GM18517 (cell line): ENCODE measurements at regions not wholly inside any gene's neighbourhood (a gene's known extent, or its start where the extent isn't known, plus 50 kb on each side); places are given as distances from the start of the nearest gene placed in this dataset.
"Not testable (repeated sequence)": the region's sequence is repeated elsewhere in the genome, so short reads cannot be mapped to it uniquely, and the experiment has no call there.

ENCODE experiments used
- ATAC-seq: cut with Tn5 transposase; IDR thresholded peaks from one replicate; pipeline ENCODE4 v1.9.1; 2021; ENCODE audit warnings: mild to moderate bottlenecking, moderate library complexity; ENCODE audit not compliant: unreplicated experiment

DNA sequence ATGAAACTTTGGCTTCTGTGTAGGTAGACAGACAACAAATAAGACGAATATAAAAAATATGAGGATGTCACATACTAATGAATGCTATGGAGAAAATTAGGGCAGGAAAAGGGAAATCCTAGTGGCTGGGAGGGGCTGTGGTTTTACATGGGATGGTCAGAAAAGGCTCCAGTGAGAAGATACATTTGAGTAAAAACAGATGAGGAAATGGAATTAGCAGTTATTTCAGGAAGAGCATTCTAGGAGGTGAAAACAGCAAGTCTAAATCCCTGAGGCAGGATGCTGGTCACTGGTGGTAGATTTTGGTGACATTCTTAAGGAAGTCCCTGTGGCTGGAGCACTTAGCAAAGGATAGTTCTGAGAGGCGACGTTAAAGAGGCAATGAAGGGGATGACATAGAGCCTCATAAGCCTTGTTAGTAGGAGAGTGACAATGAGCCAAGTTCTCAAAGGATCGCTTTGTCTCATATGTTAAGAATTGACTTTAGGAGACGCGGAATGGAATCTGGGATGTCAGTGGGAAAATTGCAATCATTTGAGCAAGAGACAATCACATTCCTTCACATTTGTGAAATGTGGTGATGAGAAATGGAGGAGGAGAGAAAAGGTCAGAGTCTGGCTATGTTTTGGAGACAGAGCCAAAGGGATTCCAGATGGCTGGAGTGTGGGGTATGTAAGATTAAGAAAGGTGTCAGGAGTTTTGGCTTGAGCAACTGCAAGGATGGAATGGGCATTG, 384.7 kb upstream of the FZD8 start:
- no peak for ATAC-seq

DNA sequence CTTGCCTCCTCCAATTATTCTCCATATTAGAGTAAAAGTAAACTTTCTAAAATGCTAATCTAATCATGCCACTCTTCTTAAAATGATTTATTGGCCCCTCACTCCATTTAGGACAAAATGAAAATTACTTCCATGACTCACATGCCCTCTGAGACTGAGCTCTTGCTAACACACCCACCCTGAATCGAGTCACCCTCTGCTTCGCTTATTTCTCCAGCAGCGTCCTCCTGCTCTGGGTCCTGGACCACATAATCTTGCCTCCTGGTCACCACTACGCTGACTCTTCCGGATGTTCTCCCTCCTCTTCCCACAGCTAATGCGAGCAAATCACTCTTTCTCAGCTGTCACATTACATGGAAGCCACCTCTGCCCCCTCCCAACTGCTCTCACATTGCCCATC, 384.0 kb upstream of the FZD8 start:
- ATAC-seq, result no peak

DNA sequence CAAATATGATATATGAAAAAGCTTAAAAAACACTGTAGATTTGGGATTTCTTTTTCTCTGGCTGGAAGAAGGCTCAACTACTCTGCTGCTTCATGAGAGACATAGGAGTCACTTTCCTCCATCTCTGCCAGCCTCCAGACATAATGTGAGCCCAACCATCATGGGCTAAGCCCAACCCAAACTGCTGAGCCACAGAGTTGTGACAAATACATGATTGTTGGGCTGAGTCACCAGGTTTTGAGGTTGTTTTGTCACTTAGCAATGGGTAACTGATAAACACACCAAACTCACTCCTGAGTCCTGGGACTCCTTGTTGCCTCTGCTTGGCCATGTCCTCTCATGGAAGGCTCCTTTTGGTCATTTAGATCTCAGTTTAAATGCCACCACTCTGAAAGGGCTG, 381.8 kb upstream of the FZD8 start:
- no peak for ATAC-seq

DNA sequence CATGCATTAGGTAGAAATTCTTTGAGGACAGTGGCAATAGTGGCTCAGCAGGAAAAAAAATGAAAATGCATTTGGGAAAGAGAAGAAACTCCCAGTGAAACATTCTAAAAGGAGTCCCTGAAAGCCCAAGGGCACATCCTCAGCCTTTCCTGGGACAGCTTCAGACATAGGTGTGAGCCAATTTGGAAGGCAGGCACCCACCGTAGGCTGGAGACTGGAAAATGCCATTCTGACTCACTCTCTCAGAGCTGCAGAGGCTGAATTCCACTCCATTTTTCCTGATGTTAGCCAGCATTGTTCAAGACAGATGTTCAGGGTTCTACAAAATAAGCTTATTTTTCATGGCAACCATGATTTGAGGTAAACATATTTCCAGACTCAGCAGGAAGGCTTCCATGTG, 379.0 kb upstream of the FZD8 start:
- no peak for ATAC-seq

DNA sequence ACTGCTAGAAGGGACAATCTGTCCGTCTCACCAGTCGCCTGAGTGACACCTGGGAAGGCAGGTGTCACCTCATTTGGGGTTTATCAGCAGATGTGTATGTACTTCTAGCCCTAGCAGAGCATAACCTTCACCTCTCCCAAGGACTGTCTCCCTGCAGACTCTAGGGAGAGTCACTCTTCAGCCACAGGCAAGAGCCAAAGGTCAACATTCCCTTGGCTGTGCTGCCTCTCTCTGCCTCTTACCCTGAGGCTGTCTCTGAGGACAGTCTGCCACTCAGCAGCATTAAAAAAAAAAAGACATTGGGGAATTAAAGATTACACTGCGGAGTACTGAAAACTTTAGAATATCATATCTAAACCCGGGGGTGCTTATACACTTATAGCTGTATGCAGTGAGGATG, 377.7 kb upstream of the FZD8 start:
- no peak for ATAC-seq

DNA sequence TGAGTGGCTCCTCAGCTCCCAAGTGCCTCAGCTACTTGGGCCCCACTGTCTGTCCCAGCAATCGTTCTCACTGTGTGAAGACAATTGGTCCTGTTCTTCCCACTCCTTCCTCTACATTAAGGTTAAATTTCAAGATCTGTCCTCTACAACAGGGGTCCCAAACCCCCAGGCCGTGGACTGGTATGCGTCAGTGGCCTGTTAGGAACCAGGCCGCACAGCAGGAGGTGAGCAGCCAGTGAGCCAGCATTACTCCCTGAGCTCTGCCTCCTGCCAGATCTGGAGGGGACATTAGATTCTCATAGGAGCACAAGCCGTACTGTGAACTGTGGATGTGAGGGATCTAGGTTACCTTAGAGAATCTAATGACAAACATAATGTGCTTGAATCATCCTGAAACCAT, 376.9 kb upstream of the FZD8 start:
- no peak for ATAC-seq

DNA sequence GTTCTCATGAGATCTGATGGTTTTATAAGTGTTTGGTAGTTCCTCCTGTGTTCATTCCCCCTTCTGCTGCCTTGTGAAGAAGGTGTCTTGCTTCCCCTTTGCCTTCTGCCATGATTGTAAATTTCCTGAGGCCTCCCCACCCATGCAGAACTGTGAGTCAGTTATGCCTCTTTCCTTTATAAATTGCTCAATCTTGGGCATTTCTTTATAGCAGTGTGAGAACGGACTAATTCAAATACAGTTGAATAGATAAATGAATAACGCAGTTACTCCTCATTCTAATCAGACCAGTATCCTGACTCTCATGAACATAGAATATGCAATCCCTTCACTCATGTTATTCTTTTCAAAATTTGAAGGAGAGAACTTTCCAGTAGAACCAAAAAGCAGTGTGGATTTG, 375.0 kb upstream of the FZD8 start:
- ATAC-seq, result no peak

DNA sequence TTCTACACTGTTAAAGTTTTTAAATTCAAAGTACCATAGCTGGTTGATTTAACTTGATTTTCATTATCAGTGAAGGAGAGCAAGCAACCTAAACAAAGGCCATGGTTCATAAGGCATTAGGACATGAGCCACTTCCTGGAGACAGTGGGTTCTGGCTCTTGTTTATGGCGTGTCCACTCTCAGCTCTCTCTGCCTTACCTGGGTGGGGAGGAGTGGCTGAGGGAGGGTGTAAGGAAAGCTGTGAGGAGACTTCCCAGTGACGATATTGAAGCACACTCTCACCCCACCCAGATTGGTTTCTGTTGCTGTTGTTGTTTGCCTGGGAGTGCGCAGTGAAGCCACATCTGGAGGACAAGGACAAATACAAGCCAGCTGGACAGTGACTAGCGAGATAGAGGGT, 365.3 kb upstream of the FZD8 start:
- no peak for ATAC-seq

DNA sequence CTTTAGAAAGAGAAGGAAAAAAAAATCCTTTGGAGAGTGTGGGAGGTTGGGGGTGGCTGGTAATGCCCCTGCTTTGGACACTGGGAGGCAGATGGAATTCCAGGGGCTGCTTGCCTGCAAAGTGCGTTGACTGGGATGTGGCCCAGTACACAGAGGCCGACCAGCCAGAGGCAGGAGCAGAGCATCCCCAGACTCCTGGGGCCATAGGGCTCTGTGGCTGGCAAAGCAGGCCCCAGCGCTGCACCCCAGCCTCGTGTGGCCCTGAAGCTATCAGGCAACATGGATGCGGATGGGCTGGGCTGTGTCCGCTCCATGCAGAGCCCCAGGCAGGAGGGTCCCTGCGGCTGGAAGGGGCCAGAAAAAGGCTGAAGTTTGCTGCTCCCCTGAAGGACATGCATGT, 361.6 kb upstream of the FZD8 start:
- no peak for ATAC-seq

DNA sequence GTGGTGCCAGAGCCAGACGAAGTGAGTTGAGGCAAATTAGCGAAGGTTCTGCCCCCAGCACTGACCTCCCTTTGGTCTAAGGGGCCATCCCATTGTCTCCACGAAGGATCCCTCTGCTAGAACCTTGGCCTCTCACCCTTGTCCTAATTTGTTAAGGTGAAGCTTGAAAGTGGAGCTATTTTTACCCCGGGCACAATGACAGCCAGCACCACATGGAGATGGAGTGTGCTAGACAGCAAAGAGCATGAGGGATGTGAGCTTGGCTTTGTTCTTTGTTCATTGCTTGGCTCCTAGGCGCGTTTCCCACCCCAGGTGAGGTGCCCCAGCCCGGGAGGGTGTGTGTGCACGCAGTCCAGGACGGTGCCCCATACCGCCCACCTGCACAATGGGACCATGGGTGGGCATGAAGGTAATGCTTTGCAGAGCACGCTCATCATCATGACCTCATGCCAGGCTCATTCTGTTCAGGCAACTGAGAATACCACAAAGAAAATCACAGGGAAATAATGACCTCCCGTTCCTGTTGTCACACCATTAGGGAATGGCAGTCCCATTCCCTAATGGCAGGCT, 361.0 kb upstream of the FZD8 start:
- ATAC-seq, result no peak

DNA sequence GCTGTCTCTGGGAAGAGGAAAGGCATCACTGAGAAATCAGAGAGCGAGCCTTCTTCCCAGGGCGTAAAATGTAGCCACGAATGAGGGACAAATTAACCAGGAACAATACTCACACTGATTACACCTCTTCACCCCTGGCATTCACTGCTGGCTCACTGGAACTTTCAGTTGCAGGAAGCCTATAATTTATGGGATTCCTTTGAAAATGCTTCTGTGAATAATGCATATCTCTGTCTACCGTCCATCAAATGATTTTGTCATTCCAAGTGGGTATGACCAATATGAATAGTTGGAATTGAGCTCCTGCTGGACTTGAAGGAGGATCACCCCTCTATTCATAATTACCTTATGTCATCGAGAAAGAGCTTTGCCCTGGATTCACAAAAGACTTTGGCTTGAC, 360.3 kb upstream of the FZD8 start:
- no peak for ATAC-seq

DNA sequence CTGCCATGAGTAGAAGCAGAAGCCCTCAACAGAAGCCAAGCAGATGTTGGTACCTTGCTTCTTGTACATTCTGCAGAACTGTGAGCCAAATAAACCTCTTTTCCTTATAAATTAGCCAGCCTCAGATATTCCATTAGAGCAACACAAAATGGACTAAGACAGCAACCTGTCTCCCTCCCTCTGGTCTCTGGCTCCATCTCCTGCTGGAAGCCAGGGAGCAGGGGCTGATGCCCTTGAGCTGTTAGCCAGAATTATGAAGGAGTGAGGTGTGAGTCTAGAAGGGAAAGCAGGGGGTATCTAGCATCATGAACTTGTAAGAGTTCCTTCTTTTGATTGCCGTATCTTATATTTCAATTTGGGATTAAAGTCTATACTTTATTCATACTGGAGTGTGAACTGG, 358.7 kb upstream of the FZD8 start:
- ATAC-seq, result not testable (repeated sequence)

DNA sequence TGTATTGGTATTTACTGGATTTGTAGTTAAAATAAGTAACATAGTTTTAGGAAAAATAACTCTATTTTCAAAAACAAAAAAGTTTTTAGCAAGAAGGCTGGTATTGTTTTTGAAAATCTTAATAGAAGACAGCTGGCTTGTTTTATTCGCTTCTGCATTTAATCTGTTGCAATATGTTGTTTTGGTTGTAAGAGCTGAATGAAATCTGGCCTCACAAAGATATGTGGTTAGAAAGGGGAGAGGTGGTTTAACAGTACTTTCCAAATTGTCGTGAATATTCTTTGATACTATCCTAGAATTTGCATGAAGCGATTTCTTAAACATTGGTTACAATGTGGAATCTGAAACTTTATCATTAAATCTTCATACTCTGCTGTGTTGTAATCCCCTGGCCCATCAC, 355.9 kb upstream of the FZD8 start:
- ATAC-seq, result no peak

DNA sequence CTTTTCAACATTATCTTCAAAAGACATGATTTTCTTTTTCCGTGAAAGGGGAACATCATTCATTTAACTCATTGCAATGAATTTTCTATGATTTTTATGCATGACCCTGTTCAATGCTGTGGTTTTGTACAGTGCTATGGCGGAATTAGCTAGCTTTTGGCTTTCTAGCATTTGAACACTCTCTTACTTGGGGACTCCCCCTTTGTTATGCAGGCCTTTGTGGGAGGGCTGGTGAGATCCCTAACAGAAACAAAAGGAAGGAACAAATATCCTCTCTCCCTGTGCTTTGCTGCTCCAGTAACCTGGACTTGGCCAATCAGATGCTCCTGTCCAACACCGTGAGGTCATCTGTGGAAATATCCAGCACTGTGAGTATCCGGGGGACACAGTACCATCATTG, 353.4 kb upstream of the FZD8 start:
- ATAC-seq, result no peak

DNA sequence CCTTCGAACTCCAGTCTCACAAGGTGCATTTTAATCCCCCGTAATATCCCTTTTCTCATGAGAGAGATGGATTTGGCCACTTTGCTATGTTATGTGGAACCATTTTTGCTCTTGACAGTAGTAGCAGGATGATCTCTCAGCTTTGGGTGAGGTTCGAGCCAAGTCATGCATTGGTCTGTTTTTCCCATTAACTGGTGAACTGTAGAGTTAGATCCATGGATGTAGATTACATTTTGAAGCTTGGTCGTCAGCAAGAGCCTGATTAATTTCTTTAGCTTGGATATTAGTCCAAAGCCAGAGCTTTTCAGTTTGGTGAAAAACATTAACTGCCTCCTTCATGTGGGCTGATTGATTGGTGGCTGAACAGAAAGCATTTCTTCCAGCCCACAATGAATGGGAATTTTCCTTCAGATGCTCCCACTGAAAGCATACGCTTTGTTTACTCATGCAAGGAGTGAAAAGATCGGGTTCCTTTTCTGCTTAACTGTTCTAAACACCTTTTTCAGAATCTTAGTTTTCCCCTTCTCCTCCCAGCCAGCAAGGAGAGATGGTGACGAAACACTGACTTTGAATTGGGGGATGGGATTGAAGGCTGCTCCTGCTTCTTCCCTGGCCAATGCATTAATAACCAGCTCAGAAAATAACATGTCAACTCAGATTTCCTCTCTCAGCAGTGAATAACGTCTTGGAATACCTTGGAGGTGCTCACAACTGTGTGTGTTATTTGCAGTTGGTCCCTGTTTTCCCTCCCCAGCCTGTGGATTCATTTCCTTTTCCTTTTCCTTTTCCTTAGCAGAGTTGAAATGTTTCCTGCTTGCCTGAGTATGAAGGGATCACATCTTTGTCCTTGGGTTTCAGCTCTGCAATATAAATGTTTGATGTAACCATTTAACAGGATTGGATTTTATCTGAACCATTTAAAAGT, 351.8 kb upstream of the FZD8 start:
- ATAC-seq, result no peak

DNA sequence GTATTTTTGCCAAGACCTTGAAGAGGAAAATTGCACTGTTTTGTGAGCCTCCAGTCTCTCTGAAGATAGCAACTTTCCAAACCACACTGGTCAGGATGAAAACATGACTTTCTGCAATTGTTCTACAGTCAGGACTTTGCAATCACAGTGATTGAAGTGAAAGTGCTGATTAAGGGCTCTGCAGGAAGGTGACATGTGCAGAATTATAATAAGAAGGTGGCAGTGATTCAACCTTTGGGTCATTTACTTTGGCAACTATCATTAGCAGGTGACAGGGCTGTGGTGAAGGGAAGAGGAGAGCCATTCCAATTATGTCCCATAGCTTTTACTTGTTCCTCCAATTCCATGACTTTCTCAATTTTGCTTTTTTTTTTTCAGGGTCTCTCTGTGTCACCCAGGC, 350.0 kb upstream of the FZD8 start:
- no peak for ATAC-seq

DNA sequence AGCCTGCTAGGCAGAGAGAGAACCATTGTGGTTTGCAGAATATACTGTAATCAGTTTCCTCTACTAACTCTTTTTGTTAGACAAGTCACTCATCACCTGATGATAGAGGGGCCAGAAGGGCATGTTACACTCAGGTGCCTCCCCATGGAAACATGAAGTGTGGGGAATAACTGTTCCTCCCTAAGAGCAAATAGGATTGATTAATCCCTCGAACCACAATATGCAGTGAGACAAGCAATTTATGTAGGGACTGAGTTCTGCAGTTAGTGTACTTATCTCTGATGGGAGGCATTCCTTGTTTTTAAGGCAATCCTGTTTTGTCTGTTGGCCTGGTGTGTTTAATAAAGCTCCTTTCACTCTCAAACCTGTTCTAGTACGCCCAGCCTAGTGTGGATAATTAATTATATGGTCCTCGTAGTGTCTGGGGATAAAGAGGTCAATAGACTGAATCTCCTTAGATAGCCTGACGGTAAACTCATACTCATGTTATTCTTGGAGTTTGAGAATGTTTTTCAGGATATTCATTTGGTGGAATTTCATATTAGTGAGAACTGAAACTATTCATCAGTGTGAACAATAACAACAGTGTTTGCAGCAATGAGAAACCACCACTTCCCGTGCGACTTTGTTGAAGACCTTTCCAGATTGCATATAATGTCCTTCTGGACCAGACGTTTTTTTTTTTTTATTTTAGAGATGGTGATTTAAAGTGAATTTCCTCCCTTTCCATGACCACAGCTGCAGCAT, 344.8 kb upstream of the FZD8 start:
- ATAC-seq, result no peak

DNA sequence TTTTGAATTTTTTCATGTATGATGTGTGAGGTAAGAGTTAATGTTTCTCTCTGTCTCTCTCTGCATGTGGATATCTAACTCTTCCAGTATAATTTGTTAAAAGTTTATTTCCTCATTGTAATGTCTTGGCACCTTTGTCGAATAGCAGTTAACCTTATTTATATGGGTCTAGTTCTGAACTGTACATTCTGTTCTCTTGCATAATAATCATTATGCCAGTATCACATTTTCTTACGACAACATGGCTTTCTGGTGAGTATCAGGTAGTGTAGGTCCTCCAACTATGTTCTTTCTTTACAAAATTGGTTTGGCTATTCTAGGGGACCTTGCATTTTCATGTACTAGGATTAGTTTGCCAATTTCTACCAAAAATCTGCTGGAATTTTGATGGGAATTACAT, 337.0 kb upstream of the FZD8 start:
- ATAC-seq, result no peak

DNA sequence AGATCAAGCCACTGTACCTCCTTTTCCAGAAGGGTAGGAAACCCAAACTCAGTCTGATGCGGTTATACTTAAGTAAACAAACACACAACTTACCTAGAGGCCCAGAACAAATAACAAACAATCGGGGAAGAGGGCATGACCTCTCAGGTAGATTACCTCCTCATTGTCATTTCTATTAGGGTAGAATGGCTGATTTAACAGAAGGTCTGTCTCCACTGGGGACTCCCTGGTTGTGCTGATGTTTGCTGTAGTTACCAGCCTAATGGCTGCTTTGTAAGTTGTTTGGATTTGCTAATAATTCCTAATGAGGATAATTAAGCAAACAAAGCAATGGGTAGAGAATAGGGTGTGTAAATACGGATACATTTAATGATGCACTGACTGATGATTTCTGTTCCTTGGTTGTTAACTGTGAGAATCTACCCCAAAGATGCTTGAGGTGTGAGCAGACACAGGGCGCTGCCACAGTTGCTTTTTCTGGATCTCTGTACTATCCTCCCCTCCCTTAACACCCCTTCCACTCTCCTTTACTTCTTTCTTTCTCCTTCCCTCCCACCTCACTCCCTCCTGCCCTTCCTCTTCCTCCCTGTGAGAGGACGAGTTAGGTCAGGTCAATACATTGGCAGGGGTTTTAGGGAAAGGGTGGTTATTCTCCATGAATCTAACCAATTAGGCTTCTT, 332.0 kb upstream of the FZD8 start:
- not testable (repeated sequence) for ATAC-seq

DNA sequence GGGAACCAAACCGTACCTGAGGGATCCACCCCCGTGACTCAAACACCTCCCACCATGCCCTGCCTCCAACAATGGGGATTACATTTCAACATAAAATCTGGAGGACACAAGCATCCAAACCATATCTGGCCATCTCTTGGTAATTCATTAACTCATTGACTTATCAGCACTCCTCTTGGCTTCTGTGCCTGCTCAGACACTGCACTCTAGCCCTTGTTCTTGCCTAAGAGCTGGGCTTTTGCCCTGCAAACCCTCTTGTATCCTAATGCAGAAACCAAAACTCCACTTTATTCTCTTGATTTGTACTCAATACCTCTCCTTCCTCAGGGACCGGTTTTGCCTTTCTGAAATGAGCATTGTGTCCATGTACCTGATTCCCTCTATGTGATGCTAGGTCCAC, 330.2 kb upstream of the FZD8 start:
- ATAC-seq, result no peak

DNA sequence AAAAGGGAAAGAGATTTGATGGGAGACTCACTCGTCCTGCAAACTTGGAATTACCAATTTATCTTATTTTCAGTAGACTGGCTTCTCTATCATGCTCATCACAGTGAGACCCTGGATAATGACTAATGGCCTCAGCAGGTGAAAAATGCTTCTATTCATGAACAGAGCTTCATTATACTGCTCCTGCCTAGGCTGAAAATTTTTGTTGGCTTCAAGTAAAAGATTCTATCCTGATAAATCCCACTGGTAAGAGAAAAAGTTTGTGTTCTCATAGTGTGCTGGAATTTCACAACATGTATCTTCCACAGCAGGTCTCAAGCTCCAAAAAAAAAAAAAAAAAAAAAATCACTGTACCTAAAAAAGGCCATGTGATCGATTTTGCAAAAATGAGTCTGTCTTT, 329.3 kb upstream of the FZD8 start:
- no peak for ATAC-seq
